HCT116 (cell line): ENCODE measurements at regions not wholly inside any gene's neighbourhood (a gene's known extent, or its start where the extent isn't known, plus 50 kb on each side); places are given as distances from the start of the nearest gene placed in this dataset.

ENCODE experiments used
- ATAC-seq: fragments of 200-7000 bp; cut with Tn5 transposase; 2 replicates; pipeline ENCODE4 v1.9.1; 2020; ENCODE audit warnings: mild to moderate bottlenecking, moderate library complexity
- BruUV-seq: library from RNA; stranded (reverse); fragments of 400-500 nt; replicated peaks from 2 replicates; lab custom pipeline; 2021; lab: Mats Ljungman, UMichigan
- CTCF ChIA-PET: fragments of 300-600 bp; sonication (Branson Sonifier 250); formaldehyde crosslinking; loops from one replicate; lab custom pipeline; 2021; ENCODE audit warnings: antibody characterized with exemption; lab: Charles Lee
- POLR2A ChIA-PET: fragments of 300-600, 350-600 bp; sonication (Branson Sonifier 250); formaldehyde crosslinking; loops from one replicate; lab custom pipeline; 2021; ENCODE audit warnings: antibody characterized with exemption; lab: Charles Lee
- RAD21 ChIA-PET, 2 experiments: fragments of 300-600 bp; sonication (Branson Sonifier 250); formaldehyde crosslinking; loops; one replicate each; lab custom pipeline; 2023; ENCODE audit warnings: low total read pairs in 2 of 2; ENCODE audit not compliant: uncharacterized antibody in 2 of 2, unreplicated experiment in 2 of 2, low non-redundant PET in 1 of 2; lab: Charles Lee
- DNase-seq: peaks from one replicate; pipeline ENCODE4 v3.0.0-alpha.2; 2010; ENCODE audit warnings: low read depth, low spot score
- H2AFZ ChIP-seq: fragments of 200-600 bp; shearing (Covaris generic), sonication (generic); 2 replicates; pipeline ENCODE4 v1.6.1; 2017; ENCODE audit warnings: low read depth, mixed run types, mixed read lengths, antibody characterized with exemption, low read length; ENCODE audit not compliant: poor library complexity, severe bottlenecking
- H3K27ac ChIP-seq: 2 replicates; pipeline ENCODE4 v1.5.1; 2012; ENCODE audit warnings: low read depth, low read length
- H3K27me3 ChIP-seq: fragments of 200-600 bp; sonication (generic); 2 replicates; pipeline ENCODE4 v1.6.1; 2016; ENCODE audit warnings: mixed run types, low read length, mixed read lengths; ENCODE audit not compliant: insufficient read depth
- H3K36me3 ChIP-seq, 2 experiments: fragments of 200-500 bp in 1 of 2; fragments of 200-600 bp in 1 of 2; sonication (Bioruptor generic) in 1 of 2; sonication (generic) in 1 of 2; 2 replicates each; pipeline versions ENCODE4 v1.5.1 to v1.6.1; 2014 to 2016; ENCODE audit warnings: low read length in 2 of 2, inconsistent platforms in 1 of 2, mixed read lengths in 1 of 2, mixed run types in 1 of 2; ENCODE audit not compliant: insufficient read depth in 2 of 2, control insufficient read depth in 1 of 2
- H3K4me1 ChIP-seq, 2 experiments: fragments of 200-600 bp in 1 of 2; sonication (generic) in 1 of 2; 2 replicates each; pipeline versions ENCODE4 v1.5.1 to v1.6.1; 2012 to 2017; ENCODE audit warnings: low read length in 2 of 2, inconsistent platforms in 1 of 2, mild to moderate bottlenecking in 1 of 2, mixed read lengths in 1 of 2, mixed run types in 1 of 2, moderate library complexity in 1 of 2; ENCODE audit not compliant: insufficient read depth in 2 of 2, control insufficient read depth in 1 of 2
- H3K4me2 ChIP-seq: fragments of 200-600 bp; sonication (generic); 2 replicates; pipeline ENCODE4 v1.6.1; 2017; ENCODE audit warnings: mixed run types, low read length, mixed read lengths
- H3K4me3 ChIP-seq, 2 experiments: fragments of 200-600 bp in 1 of 2; sonication (generic) in 1 of 2; replicated peaks in 1 of 2; 2 replicates each; pipeline ENCODE4 v1.5.1; 2011 to 2016; ENCODE audit warnings: low read length in 2 of 2, control low read depth in 1 of 2, low read depth in 1 of 2, mild to moderate bottlenecking in 1 of 2, mixed read lengths in 1 of 2, mixed run types in 1 of 2
- H3K79me2 ChIP-seq: fragments of 200-600 bp; sonication (generic); 2 replicates; pipeline ENCODE4 v1.6.1; 2017; ENCODE audit warnings: mild to moderate bottlenecking, mixed run types, low read length, moderate library complexity, mixed read lengths; ENCODE audit not compliant: insufficient read depth
- H3K9ac ChIP-seq: fragments of 200-600 bp; sonication (generic); 2 replicates; pipeline ENCODE4 v1.6.1; 2016; ENCODE audit warnings: low read length, mixed read lengths
- H3K9me2 ChIP-seq: fragments of 200-600 bp; sonication (generic), shearing (Covaris generic); 2 replicates; pipeline ENCODE4 v1.6.1; 2017; ENCODE audit warnings: mixed run types, mild to moderate bottlenecking, moderate library complexity; ENCODE audit not compliant: insufficient read depth
- H3K9me3 ChIP-seq, 2 experiments: fragments of 200-500 bp in 1 of 2; fragments of 200-600 bp in 1 of 2; sonication (Bioruptor generic) in 1 of 2; sonication (generic) in 1 of 2; 2 replicates each; pipeline ENCODE4 v1.6.1; 2014 to 2017; ENCODE audit warnings: low read length in 2 of 2, mixed read lengths in 2 of 2, inconsistent platforms in 1 of 2, low read depth in 1 of 2, mild to moderate bottlenecking in 1 of 2, mixed run types in 1 of 2, moderate library complexity in 1 of 2; ENCODE audit not compliant: control insufficient read depth in 1 of 2, insufficient read depth in 1 of 2
- H4K20me1 ChIP-seq: fragments of 200-600 bp; sonication (generic), shearing (Covaris generic); 2 replicates; pipeline ENCODE4 v1.6.1; 2017; ENCODE audit warnings: mixed run types, mild to moderate bottlenecking, moderate library complexity; ENCODE audit not compliant: insufficient read depth
- CBX3 ChIP-seq: IDR thresholded peaks from 2 replicates; pipeline ENCODE4 v1.6.1; 2012; ENCODE audit warnings: low read depth
- CEBPB ChIP-seq: IDR thresholded peaks from 2 replicates; pipeline ENCODE4 v1.6.1; 2012; ENCODE audit warnings: low read depth
- CTCF ChIP-seq, 3 experiments: fragments of 200-600 bp in 1 of 3; sonication (generic) in 1 of 3; IDR thresholded peaks in 2 of 3; conservative IDR thresholded peaks in 1 of 3; 2 replicates each; pipeline ENCODE4 v1.5.1; 2012 to 2017; ENCODE audit warnings: low read depth in 2 of 3, low read length in 2 of 3, antibody characterized with exemption in 1 of 3, borderline replicate concordance in 1 of 3, control low read depth in 1 of 3, mild to moderate bottlenecking in 1 of 3, mixed read lengths in 1 of 3, mixed run types in 1 of 3, moderate library complexity in 1 of 3; ENCODE audit not compliant: insufficient read depth in 1 of 3
- EGR1 ChIP-seq: IDR thresholded peaks from 2 replicates; pipeline ENCODE4 v1.6.1; 2012; ENCODE audit warnings: low read depth
- EZH2 ChIP-seq: fragments of 200-600 bp; sonication (generic); IDR thresholded peaks from 2 replicates; pipeline ENCODE4 v1.6.1; 2017; ENCODE audit warnings: antibody characterized with exemption, mixed run types
- FOSL1 ChIP-seq: IDR thresholded peaks from 2 replicates; pipeline ENCODE4 v1.6.1; 2012; ENCODE audit warnings: low read depth
- POLR2AphosphoS5 ChIP-seq: IDR thresholded peaks from 2 replicates; pipeline ENCODE4 v1.6.1; 2011; ENCODE audit warnings: mild to moderate bottlenecking, low read depth, low read length, moderate library complexity
- REST ChIP-seq: IDR thresholded peaks from 2 replicates; pipeline ENCODE4 v1.6.1; 2012; ENCODE audit warnings: low read depth
- SIN3A ChIP-seq: IDR thresholded peaks from 2 replicates; pipeline ENCODE4 v1.6.1; 2012; ENCODE audit warnings: low read depth
- TCF7L2 ChIP-seq: IDR thresholded peaks from 2 replicates; pipeline ENCODE4 v1.7.0; 2011; ENCODE audit warnings: borderline replicate concordance, inconsistent platforms; ENCODE audit not compliant: insufficient read depth, insufficient read length; ENCODE audit errors: extremely low read depth
- ZFX ChIP-seq: fragments of 450-650 bp; IDR thresholded peaks from 2 replicates; pipeline ENCODE4 v1.6.1; 2017
- intact Hi-C: fragments of 100-400 bp; cut with micrococcal nuclease; formaldehyde crosslinking; loops from 2 replicates; pipeline ENCODE4 v1.10.0; 2022
- TF ChIP-seq, protein P1 (sequence below): IDR thresholded peaks from 2 replicates; pipeline ENCODE4 v1.6.1; 2012
- TF ChIP-seq, protein P2 (sequence below): IDR thresholded peaks from 2 replicates; pipeline ENCODE4 v1.6.1; 2012

GRCh38 chr10:16292366-16292765 is 144.4 kb upstream of the PTER start:
- Histone ChIP-seq H3K9ac (no peak overlapping the region), H3K4me3 (no peak overlapping the region), H3K27ac (no peak overlapping the region), H3K27me3 (peaks cover 33% of the 10 kb centered on the region), H3K4me2 (no peak overlapping the region), H3K9me3 (no peaks in the 10 kb centered on the region), H3K36me3 (no peaks in the 10 kb centered on the region), H3K9me2 (no peaks in the 10 kb centered on the region), H3K4me1 (no peaks in the 10 kb centered on the region), H2AFZ (no peak overlapping the region), H3K79me2 (no peaks in the 10 kb centered on the region), H4K20me1 (no peaks in the 10 kb centered on the region)
- ChIA-PET POLR2A (no interaction called here), RAD21 (no interaction called here), CTCF (no interaction called here)
- TF ChIP-seq POLR2AphosphoS5: no peak
- TF ChIP-seq CEBPB: no peak
- no peak for TF ChIP-seq ZFX
- TF ChIP-seq, protein P1, sequence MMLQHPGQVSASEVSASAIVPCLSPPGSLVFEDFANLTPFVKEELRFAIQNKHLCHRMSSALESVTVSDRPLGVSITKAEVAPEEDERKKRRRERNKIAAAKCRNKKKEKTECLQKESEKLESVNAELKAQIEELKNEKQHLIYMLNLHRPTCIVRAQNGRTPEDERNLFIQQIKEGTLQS: no peak
- TF ChIP-seq, protein P2, sequence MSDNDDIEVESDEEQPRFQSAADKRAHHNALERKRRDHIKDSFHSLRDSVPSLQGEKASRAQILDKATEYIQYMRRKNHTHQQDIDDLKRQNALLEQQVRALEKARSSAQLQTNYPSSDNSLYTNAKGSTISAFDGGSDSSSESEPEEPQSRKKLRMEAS: no peak
- no peak for TF ChIP-seq CTCF (IDR thresholded peaks at IDR 0.05 in 2 of 3, conservative IDR thresholded peaks at IDR 0.05 in 1 of 3; ENCODE audit: borderline replicate concordance in 1 of 3, insufficient read depth in 1 of 3, low read depth in 2 of 3, low read length in 2 of 3)
- DNase-seq (no peak), ATAC-seq (no peak)
- no TSS peak for BruUV-seq
- intact Hi-C loops: no loop called here

DNA sequence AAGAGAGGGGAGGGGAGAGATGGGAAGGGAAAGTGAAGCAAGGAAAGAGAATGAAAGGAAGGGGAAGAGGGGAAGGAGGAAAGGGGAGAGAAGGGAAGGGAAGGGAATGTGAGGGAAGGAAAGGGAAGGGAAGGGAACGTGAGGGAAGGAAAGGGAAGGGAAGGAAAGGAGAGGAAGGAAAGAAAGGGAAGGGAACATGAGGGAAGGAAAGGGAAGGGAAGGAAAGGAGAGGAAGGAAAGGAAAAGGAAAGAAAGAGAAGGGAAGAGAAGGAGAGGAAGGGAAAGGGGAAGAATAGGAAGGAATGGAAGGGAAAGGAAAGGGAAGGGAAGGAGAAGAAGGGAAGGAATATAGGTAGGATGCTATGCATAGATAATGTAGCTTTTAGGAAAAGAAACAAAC is 139.7 kb upstream of the PTER start:
- H3K27me3 ChIP-seq: peaks cover 32% of the 10 kb centered on the region
- H4K20me1 ChIP-seq: no peaks in the 10 kb centered on the region
- ChIA-PET POLR2A (no interaction called here), CTCF (no interaction called here), RAD21 (no interaction called here)
- intact Hi-C loops: no loop called here
- no peak overlapping the region for H3K27ac ChIP-seq
- H3K36me3 ChIP-seq: no peaks in the 10 kb centered on the region
- no peak overlapping the region for H2AFZ ChIP-seq
- no peak overlapping the region for H3K4me3 ChIP-seq
- no peaks in the 10 kb centered on the region for H3K79me2 ChIP-seq
- no peaks in the 10 kb centered on the region for H3K9me2 ChIP-seq
- H3K4me1 ChIP-seq: no peaks in the 10 kb centered on the region
- no TSS peak for BruUV-seq
- DNase-seq: no peak
- no peak for ATAC-seq
- no peak overlapping the region for H3K9ac ChIP-seq
- no peak overlapping the region for H3K4me2 ChIP-seq
- no peaks in the 10 kb centered on the region for H3K9me3 ChIP-seq
- TF ChIP-seq EGR1 (no peak), REST (no peak), TCF7L2 (no peak), SIN3A (no peak), CBX3 (no peak), EZH2 (no peak), CTCF (IDR thresholded peaks at IDR 0.05 in 2 of 3, conservative IDR thresholded peaks at IDR 0.05 in 1 of 3; ENCODE audit: borderline replicate concordance in 1 of 3, insufficient read depth in 1 of 3, low read depth in 2 of 3, low read length in 2 of 3) (no peak), FOSL1 (no peak)
